PC-3 (cell line): ENCODE measurements at regions not wholly inside any gene's neighbourhood (a gene's known extent, or its start where the extent isn't known, plus 50 kb on each side); places are given as distances from the start of the nearest gene placed in this dataset.

Experiments used
- EZH2 ChIP-seq: fragments of 300-600 bp; sonication (generic); IDR thresholded peaks from one replicate; pipeline ENCODE4 v1.6.1; 2017; ENCODE audit warnings: antibody characterized with exemption, mild to moderate bottlenecking, low read length; ENCODE audit not compliant: unreplicated experiment
- TF ChIP-seq, protein P1 (sequence below): fragments of 300-600 bp; sonication (generic); conservative IDR thresholded peaks from 2 replicates; pipeline ENCODE4 v1.5.1; 2017; ENCODE audit warnings: antibody characterized with exemption, low read depth, mild to moderate bottlenecking, low read length

DNA sequence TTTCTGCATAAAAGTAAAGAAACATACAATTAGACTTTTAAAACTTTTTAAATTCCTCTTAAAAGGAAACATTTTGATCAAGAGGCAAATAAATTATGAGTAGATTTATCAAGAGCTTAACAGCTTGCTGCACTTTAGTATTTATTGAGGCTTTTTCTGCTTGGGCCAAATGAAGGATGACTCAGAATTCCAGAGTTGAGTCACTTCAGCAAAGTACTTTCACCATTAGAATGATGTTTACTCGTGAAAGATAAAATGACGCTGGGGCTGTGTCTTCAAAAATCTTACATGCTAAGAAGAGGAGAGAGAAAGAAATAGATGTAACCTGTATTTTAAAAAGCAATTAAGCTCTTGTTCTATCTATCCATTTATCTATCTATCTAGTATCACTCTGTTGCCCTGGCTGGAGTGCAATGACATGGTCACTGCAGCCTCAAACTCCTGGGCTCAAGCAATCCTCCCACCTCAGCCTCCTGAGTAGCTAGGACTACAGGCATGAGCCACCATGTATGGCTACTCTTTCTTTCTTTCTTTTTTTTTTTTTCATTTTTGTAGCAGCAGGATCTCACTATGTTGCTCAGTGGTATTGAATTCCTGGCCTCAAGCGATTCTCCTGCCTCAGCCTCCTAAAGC is 75.3 kb upstream of the RIOK3 start:
- TF ChIP-seq EZH2 = no peak
- TF ChIP-seq, protein P1, sequence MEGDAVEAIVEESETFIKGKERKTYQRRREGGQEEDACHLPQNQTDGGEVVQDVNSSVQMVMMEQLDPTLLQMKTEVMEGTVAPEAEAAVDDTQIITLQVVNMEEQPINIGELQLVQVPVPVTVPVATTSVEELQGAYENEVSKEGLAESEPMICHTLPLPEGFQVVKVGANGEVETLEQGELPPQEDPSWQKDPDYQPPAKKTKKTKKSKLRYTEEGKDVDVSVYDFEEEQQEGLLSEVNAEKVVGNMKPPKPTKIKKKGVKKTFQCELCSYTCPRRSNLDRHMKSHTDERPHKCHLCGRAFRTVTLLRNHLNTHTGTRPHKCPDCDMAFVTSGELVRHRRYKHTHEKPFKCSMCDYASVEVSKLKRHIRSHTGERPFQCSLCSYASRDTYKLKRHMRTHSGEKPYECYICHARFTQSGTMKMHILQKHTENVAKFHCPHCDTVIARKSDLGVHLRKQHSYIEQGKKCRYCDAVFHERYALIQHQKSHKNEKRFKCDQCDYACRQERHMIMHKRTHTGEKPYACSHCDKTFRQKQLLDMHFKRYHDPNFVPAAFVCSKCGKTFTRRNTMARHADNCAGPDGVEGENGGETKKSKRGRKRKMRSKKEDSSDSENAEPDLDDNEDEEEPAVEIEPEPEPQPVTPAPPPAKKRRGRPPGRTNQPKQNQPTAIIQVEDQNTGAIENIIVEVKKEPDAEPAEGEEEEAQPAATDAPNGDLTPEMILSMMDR = no peak
